Mesothelial cell of epicardium (in vitro differentiated cells): ENCODE measurements at regions not wholly inside any gene's neighbourhood (a gene's known extent, or its start where the extent isn't known, plus 50 kb on each side); places are given as distances from the start of the nearest gene placed in this dataset.

ENCODE experiments used
- DNase-seq, 2 experiments: peaks; one replicate each; pipeline ENCODE4 v3.0.0; 2021; ENCODE audit warnings: low spot score in 2 of 2; ENCODE audit not compliant: unreplicated experiment in 2 of 2
- H3K27ac Mint-ChIP-seq: 2 replicates; pipeline ENCODE4 v1.8.0; 2021; ENCODE audit warnings: mixed read lengths
- H3K27me3 Mint-ChIP-seq: 2 replicates; pipeline ENCODE4 v1.8.0; 2021; ENCODE audit warnings: low read depth, mixed read lengths
- H3K36me3 Mint-ChIP-seq: 2 replicates; pipeline ENCODE4 v1.8.0; 2021; ENCODE audit warnings: mixed read lengths
- H3K4me1 Mint-ChIP-seq: 2 replicates; pipeline ENCODE4 v1.8.0; 2021; ENCODE audit warnings: mixed read lengths
- H3K4me3 Mint-ChIP-seq: 2 replicates; pipeline ENCODE4 v1.8.0; 2021; ENCODE audit warnings: mild to moderate bottlenecking, moderate library complexity, mixed read lengths
- H3K9me3 Mint-ChIP-seq: 2 replicates; pipeline ENCODE4 v1.8.0; 2021; ENCODE audit warnings: mixed read lengths
- TF ChIP-seq, protein P1 (sequence below): fragments of 200-600 bp; sonication (generic); IDR thresholded peaks from one replicate; pipeline ENCODE4 v1.5.0; 2021; ENCODE audit warnings: antibody characterized with exemption; ENCODE audit not compliant: unreplicated experiment

DNA sequence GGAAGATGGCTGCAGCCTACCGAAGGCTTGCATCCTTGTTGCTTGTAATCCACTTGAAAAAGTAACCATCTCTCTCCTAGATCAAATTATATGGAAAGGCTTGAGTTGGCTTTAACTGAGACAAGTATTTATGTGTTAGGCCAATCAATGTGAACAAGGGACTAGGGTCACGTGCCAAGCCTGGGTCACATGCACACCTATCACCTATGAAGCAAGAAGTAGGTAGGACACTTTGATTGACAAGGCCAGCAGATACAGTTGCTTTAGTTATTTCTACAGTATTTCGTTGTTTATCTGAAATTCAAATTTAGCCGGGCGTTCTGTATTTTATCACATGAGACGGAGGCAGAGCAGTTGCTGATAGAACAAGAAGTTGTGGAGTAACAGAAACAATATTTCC lies 212.3 kb upstream of the OTX2 start:
- no peak overlapping the region for H3K27ac Mint-ChIP-seq
- no peak overlapping the region for H3K4me3 Mint-ChIP-seq
- no peaks in the 10 kb centered on the region for H3K36me3 Mint-ChIP-seq
- H3K27me3 Mint-ChIP-seq, result no peaks in the 10 kb centered on the region
- no peak for DNase-seq
- no peaks in the 10 kb centered on the region for H3K4me1 Mint-ChIP-seq
- TF ChIP-seq, protein P1, sequence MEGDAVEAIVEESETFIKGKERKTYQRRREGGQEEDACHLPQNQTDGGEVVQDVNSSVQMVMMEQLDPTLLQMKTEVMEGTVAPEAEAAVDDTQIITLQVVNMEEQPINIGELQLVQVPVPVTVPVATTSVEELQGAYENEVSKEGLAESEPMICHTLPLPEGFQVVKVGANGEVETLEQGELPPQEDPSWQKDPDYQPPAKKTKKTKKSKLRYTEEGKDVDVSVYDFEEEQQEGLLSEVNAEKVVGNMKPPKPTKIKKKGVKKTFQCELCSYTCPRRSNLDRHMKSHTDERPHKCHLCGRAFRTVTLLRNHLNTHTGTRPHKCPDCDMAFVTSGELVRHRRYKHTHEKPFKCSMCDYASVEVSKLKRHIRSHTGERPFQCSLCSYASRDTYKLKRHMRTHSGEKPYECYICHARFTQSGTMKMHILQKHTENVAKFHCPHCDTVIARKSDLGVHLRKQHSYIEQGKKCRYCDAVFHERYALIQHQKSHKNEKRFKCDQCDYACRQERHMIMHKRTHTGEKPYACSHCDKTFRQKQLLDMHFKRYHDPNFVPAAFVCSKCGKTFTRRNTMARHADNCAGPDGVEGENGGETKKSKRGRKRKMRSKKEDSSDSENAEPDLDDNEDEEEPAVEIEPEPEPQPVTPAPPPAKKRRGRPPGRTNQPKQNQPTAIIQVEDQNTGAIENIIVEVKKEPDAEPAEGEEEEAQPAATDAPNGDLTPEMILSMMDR, result no peak
- peaks cover 19% of the 10 kb centered on the region for H3K9me3 Mint-ChIP-seq

DNA sequence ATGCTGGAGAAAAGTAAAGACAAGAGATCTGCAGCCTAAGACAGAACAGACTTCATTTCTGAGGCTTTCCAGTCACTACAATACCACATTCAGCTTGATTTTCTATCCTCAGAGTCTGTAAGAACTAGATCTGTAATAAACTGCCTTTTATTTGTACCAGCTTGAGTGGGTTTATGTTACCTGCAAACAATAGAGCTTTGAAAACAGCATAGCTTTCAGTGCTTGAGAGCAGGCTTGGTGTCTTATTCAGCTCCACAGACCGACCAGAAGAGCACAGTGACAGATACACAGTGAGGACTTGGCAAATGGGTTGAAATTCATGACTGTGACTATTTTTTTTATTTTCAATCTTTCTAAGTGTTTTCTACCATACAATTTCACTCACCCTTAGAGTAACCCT lies 207.8 kb upstream of the OTX2 start:
- Mint-ChIP-seq H3K27me3 (no peaks in the 10 kb centered on the region), H3K4me1 (no peaks in the 10 kb centered on the region), H3K36me3 (peaks cover 4% of the 10 kb centered on the region), H3K27ac (no peak overlapping the region), H3K4me3 (no peak overlapping the region), H3K9me3 (peaks cover 9% of the 10 kb centered on the region)
- TF ChIP-seq, protein P1, result no peak
- no peak for DNase-seq

DNA sequence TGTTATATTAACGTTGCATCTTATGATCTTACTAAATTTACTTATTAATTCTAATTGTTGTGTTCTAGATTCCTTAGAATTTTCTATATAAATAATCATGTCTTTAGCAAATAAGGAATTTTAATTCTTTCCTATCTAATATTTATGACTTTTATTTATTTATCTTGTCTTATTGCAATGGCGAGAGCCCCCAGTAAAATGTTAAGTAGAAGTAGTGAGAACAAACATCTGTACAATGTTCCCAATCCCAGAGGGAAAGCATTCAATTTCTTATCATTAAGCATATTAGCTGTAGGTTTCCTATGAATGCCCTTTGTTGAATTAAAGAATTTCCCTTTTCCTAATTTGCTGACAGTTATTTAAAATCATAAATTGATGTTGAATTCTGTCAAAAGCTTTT lies 203.7 kb upstream of the OTX2 start:
- H3K36me3 Mint-ChIP-seq, result peaks cover 6% of the 10 kb centered on the region
- TF ChIP-seq, protein P1, result no peak
- H3K4me1 Mint-ChIP-seq, result no peaks in the 10 kb centered on the region
- H3K27me3 Mint-ChIP-seq, result no peaks in the 10 kb centered on the region
- no peak for DNase-seq
- H3K9me3 Mint-ChIP-seq, result peaks cover 18% of the 10 kb centered on the region
- H3K27ac Mint-ChIP-seq, result no peak overlapping the region
- no peak overlapping the region for H3K4me3 Mint-ChIP-seq

DNA sequence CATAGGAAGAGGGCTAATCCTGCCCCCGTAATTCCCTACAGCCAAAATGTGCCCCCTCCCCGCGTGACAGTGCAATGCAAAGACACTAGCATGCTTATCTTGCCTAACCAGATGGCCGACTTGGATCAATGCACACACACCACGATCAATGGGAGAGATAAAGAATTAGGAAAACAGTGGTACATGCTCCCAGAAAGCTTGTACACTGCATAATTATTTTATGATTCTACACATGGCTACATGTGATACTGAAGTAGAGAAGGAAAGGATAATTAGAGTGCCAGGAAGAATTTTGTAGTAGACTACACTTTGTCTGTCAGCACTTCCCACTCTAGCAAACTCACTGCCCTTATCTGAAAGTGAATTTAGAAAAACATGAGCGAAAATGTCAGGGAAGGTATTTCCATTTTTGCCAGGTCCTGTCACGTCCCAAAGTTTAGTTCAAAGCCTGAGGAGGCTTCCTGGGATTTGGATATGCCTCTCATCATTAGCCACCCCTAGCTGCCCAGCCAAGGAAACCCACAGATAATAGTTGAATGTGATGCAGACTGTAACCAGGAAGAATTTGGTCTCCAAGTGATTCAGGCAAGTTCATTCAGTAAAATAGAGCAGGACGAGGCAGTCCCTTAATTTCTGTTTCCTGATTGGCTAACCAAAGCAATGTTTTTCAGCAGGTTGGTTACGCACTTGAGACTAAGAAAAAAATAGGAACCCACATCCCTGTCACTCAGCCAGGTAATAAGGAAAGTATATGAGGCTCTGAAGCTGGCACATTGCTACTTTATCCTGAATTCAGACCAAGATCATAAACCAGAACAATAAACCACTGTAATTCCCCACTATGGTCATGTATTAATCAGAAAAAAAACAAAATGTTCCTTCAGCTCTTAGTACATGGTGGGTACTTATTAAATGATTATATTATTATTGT lies 199.6 kb upstream of the OTX2 start:
- Mint-ChIP-seq H3K36me3 (peaks cover 6% of the 10 kb centered on the region), H3K27me3 (no peaks in the 10 kb centered on the region)

DNA sequence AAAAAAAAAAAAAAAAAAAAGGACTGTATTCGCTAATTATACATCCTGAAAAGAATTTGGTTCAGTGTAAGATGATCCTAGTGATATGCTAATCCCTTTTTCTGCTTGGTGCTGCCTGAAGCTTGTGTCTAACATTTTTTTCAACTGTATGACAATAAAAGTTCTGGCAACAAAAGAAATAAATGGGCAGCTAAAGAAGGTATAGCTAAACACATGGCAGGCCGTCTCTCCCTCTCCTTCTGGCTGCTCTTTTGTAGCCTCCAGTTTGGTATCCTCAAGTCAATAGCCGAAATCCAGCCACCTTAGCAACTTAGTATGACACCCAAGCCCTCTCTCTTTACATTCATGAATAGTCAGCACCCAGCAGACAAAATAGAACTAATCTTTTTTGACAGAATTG lies 198.3 kb upstream of the OTX2 start:
- Mint-ChIP-seq H3K4me1 (peaks cover 10% of the 10 kb centered on the region), H3K9me3 (peaks cover 12% of the 10 kb centered on the region), H3K27me3 (no peaks in the 10 kb centered on the region), H3K4me3 (no peak overlapping the region), H3K27ac (no peak overlapping the region), H3K36me3 (peaks cover 4% of the 10 kb centered on the region)
- DNase-seq, result no peak
- TF ChIP-seq, protein P1, result no peak

More for the DNA sequence above, 199.6 kb upstream of the OTX2 start:
- H3K27ac Mint-ChIP-seq, result no peak overlapping the region
- H3K4me3 Mint-ChIP-seq, result no peak overlapping the region
- TF ChIP-seq, protein P1, result no peak
- DNase-seq, result no peak
- peaks cover 18% of the 10 kb centered on the region for H3K9me3 Mint-ChIP-seq
- H3K4me1 Mint-ChIP-seq, result peaks cover 10% of the 10 kb centered on the region
